ENCODE measurements at regions not wholly inside any gene's neighbourhood (a gene's known extent, or its start where the extent isn't known, plus 50 kb on each side); places are given as distances from the start of the nearest gene placed in this dataset.
A peak's percentile ranks its signal among the peaks of the same experiment; 100 is the strongest.

DNA sequence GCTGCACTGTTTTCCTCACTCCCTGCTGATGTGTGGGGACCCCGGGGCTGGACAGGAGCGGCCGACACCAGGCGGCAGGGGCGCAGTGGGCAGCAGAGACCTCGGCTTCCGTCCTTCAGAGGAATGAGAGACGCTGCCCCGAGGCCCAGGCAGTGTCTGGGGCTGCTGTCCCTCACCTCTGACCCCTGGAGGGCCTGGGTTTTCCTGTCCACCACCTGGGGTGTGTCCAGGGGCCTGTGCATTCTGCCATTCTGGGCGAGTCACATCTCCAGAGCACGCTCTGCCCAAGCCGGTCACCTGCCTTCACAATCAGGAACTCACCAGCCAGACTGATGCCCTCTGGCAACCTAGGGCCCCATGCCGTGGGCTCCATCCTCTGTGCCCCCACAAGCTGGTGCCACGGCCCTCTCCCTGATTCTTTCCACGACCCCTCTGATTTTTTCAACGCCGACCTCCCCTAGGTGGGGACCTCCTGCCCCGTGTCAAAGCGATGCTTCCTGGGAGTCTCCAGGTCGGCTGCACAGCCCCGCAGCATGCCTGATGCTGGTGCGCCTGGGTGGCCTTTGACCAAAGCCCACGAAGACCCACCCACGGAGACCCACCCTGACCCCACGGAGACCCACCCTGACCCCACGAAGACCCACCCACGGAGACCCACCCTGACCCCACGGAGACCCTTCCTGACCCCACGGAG, 53.7 kb upstream of the CFAP46 start:
- no peak for DNase-seq (ENCODE audit: low read depth)
- TF ChIP-seq, protein P1, sequence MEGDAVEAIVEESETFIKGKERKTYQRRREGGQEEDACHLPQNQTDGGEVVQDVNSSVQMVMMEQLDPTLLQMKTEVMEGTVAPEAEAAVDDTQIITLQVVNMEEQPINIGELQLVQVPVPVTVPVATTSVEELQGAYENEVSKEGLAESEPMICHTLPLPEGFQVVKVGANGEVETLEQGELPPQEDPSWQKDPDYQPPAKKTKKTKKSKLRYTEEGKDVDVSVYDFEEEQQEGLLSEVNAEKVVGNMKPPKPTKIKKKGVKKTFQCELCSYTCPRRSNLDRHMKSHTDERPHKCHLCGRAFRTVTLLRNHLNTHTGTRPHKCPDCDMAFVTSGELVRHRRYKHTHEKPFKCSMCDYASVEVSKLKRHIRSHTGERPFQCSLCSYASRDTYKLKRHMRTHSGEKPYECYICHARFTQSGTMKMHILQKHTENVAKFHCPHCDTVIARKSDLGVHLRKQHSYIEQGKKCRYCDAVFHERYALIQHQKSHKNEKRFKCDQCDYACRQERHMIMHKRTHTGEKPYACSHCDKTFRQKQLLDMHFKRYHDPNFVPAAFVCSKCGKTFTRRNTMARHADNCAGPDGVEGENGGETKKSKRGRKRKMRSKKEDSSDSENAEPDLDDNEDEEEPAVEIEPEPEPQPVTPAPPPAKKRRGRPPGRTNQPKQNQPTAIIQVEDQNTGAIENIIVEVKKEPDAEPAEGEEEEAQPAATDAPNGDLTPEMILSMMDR (conservative IDR thresholded peaks at IDR 0.05; ENCODE audit: low read length): no peak
- no peak overlapping the region for H3K4me3 ChIP-seq (ENCODE audit: low read length)

DNA sequence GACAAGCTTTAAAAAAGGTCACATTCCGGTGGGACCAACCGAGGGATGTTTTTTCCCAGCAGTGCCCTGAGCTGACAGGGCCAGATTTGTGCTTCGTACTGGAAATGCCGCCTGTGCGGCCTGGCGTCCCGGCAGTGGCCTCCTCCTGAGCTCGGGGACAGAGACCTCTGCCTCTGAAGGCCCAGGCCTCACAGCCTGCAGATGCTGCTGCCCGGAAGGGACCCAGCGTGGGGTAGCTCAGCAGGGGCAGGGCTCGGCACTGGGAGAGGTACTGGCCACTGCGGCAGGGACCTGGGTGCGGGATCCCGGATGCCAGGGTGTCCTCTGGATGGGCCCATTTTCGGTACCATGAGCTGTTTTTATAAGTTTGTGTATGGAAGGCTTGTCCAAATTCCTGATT, 52.4 kb upstream of the CFAP46 start:
- H3K4me3 ChIP-seq (ENCODE audit: low read length): peak overlapping the region; percentile 56
- DNase-seq (ENCODE audit: low read depth): no peak
- TF ChIP-seq, protein P1 (conservative IDR thresholded peaks at IDR 0.05; ENCODE audit: low read length): no peak

DNA sequence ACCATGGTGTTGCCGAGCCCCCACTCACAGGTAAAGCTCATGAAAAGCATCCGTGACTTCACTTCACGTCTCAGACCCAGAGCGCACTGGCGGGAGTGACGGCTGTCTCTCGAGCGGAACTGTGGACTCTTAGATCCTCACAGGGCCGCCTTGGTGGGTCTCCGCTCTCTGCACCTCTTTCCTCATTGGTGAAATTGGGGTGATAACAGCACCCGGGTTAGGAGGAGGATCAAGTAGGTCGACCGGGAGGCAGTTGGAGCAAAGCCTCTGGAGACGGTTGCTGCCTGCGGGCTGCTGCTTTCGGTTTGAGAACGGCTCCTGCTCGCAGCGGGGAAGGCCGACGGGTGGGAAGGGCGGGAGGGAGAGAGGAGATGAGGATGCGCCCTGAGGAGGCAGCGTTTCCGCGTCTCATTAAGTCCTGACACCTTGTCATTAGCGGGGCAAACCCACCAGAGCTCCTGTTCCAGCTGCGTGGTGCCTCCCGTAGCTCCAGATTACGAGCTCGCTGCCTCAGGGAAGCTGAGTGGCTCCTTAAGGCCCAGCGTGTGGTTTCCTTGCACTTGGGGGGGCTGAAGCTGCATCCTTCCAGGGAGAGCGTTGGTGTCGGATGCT, 51.9 kb upstream of the CFAP46 start:
- H3K4me3 ChIP-seq (ENCODE audit: low read length): peak overlapping the region; percentile 56
- TF ChIP-seq, protein P1 (conservative IDR thresholded peaks at IDR 0.05; ENCODE audit: low read length): no peak
- DNase-seq (ENCODE audit: low read depth): peak; percentile 32

GRCh38 chr10:132993271-132994184, 51.2 kb upstream of the CFAP46 start:
- TF ChIP-seq, protein P1 (conservative IDR thresholded peaks at IDR 0.05; ENCODE audit: low read length): no peak
- H3K4me3 ChIP-seq (ENCODE audit: low read length): peak overlapping the region; percentile 56
- DNase-seq (ENCODE audit: low read depth): no peak

DNA sequence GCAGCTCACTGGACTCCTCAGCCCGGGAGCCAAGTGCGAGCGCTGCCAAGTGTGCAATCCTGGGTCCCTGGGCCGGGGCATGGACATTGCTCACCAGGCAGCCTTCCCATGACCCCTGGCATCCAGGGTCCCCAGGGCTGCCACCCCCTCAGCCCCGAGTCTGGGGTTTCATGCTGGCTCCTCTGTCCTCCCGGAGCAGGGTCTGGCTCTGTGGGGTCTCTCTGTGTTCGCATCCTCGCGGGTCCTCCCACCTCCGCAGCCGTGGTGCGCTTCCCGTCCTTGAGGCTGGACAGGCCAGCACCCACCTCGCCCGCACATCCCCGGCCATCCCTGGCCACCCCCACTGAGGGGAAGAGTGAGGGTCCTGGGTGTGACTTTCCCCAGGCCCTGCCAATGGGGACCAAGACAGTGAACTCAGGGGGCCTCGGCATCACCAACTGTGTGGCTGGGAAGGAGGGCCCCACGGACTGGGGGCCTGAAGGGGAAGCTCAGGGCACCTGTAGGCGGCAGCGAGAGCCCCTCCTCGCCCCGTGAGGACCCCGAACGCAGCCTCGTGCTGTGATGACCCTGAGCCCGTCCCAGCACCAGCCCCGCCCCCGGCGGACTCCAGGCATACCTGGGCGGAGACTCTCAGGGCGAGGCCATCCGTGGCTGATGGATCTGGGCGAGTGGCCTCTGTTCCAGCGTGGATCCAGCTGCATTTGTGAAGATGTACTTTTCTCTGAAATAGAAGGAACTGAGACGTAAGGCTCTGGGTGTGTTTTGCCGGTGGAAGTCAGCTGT, 50.3 kb upstream of the CFAP46 start:
- TF ChIP-seq, protein P1 (conservative IDR thresholded peaks at IDR 0.05; ENCODE audit: low read length): no peak
- no peak for DNase-seq (ENCODE audit: low read depth)
- no peak overlapping the region for H3K4me3 ChIP-seq (ENCODE audit: low read length)

Data from AG10803 (cell line).